Stimulated activated CD8-positive, alpha-beta memory T cell treated with anti-CD3 and anti-CD28 coated beads, Interleukin-4, amount 100 ng/mL, for 1 hour (primary cell): ENCODE measurements at regions not wholly inside any gene's neighbourhood (a gene's known extent, or its start where the extent isn't known, plus 50 kb on each side); places are given as distances from the start of the nearest gene placed in this dataset.
"Not testable (repeated sequence)": the region's sequence is repeated elsewhere in the genome, so short reads cannot be mapped to it uniquely, and the experiment has no call there.

Source experiments
- DNase-seq, 2 donors: peaks; one replicate each; pipeline ENCODE4 v3.0.0-alpha.2; 2020; ENCODE audit warnings: low read depth in 2 of 2, low spot score in 1 of 2

GRCh38 chr2:238502088-238502810 lies 75.5 kb downstream of the ASB1 start:
- no peak for DNase-seq

DNA sequence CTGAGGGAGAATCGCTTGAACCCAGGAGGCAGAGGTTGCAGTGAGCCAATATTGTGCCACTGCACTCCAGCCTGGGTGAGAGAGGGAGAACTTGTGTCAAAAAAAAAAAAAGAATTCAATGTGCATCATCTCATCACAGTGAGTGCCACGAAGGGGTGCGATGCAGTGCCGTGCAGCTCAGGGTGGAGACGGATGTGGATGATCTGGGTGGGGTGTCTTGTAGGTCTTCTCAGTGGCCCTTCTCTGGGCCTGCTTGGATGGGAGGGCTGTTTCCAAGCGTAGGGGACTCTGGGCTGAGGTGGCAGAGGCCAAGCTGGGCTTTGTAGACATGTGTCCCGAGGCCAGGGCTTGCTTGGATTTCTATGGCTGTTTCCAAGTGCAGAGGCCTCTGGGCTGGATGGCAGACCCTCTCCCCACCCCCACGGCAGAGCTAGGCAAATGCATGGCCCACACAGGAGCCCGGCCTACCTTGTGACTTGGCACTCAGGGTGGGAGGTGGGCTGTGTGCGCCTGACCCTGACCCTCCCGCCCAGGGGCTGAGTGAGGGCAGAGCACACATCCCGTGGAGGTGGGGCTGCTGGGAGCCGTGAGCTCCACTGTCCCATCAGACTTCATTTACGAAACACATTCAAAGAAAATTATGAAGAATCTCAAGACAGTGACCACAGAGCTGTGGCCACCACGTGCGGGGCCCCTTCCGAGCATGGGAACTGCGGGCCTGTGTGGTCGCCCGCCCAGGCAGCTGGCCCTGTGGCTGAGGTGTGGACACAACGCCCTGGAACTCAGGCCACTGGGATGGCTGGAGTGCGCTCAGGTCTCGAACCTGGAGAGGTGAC lies 76.4 kb downstream of the ASB1 start:
- DNase-seq, result no peak

DNA sequence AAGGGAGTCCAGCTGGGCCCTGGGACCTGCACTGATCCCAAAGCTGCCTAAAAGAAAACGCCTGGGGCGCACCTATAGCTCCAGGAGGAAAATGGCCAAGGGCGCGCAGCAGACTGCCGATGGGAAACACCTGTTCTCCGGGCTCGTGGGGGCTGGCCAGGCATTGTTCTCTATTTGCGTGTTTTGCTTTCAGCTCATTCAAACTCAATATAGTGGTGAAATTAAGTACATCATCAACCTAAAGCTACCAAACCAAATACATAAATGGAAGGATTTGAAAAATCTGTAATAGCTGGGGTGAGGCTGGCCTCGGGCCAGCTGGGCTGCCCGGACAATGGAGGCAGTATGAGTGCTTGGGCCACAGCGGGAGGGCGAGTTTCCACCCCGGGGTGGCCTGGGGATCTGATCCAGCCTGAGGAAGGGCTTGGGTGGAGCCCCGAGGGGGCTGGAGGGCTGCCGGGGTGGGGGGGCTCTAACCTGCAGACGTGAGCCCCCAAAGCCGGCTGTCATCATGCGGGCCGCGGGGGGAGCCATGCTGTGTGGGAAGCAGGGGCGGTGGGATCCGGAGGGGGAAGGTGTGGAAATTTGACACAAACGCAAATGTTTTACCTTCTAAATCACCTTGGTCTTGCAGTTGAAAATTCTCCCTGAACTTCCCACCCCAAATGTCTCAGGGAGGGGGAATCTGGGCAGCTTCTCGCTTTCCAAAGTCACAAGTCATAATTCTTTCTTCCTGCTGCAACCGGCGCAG lies 77.6 kb downstream of the ASB1 start:
- DNase-seq, result no peak

DNA sequence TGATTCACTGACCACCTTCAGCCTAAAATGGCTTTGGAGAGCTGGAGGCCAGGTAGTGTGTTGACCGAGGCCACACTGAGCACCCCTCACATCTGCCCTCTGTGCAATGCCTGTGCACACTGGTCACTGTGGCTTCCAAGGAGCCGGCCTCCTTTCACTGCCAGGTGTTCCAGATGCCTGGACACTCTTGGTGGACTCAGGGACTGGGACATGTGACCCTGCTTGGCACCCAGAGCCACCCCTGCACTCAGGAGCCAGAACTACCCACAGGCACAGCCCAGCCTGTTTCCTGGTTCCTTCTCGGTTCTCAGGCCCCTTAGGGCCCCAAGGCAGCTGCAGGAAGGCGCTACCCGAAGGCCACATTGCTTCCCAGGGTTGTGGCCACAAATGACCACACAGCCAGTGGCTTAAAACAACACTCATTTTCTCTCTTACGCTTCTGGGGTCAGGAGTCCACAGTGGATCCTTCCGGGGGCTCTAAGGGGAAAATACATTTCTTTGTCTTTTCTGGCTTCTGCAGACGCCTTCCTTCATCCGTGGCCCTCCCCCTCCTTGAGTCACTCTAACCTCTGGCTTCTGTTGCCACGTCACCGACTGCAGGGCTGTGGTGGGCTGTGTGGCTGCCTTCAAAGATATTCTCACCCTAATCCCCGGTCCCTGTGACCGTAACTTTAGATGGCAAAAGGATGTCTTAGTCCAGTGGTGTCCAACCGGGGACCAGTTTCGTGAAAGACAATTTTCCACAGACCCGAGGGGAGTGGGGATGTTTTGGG lies 78.6 kb downstream of the ASB1 start:
- DNase-seq, result no peak

DNA sequence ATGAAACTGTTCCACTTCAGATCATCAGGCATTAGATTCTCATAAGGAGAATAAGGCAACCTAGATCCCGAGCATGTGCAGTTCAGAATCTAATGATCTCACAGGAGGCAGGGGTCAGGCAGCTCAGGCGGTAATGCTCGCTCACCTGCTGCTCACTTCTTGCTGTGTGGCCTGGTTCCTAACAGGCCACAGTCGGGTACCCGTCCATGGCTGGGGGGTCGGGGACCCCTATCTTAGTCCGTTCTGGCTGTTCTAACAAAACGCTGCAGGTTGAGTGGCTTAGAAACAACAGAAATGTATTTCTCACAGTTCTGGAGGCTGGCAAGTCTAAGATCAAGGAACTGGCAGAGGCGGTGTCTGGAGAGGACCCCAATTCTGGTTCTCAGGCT lies 79.2 kb downstream of the ASB1 start:
- DNase-seq, result no peak

GRCh38 chr2:238506371-238507068 lies 79.8 kb downstream of the ASB1 start:
- no peak for DNase-seq

- DNase-seq, result no peak
Observed at GRCh38 chr2:238507836-238508235, 81.1 kb downstream of the ASB1 start.

- DNase-seq, result no peak
Observed at GRCh38 chr2:238509151-238509835, 82.6 kb downstream of the ASB1 start.

- DNase-seq, result no peak
Observed at GRCh38 chr2:238509903-238510302, 83.2 kb downstream of the ASB1 start.

DNA sequence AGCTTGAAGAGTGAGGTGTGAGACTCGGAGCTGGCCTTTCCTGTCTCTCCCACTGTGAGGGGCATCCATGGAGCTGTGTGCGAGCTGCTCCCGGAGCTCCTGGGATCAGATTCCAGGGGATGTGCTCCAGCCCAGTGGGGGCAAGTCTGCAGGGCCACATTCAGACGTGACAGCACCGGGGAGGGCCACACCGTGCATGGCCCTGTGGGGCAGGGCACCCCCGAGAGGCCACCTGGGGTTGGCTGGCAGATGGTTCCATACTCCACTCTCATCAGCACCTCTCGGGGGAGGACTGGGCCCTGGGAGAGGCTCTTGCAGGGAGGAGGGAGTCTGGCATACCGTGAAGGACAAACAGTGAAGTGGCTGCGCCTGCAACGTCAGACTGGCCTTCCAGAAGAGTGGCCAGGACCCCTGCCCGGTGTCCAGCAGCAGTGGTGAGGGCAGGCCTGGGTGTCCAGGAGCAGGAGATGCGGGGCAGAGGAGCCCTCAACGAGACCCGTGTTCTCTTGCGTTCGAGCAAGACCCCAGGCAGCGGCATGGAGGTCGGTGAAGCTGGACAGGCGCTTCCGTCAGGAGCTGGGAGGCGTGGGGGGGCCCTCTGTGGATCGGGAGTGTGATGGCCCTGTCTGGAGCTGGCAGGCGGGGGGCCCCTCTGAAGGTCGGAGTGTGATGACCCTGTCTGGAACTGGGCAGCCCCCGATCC lies 84.3 kb downstream of the ASB1 start:
- DNase-seq, result no peak

GRCh38 chr2:238511614-238511950 lies 84.9 kb downstream of the ASB1 start:
- DNase-seq, result no peak

DNA sequence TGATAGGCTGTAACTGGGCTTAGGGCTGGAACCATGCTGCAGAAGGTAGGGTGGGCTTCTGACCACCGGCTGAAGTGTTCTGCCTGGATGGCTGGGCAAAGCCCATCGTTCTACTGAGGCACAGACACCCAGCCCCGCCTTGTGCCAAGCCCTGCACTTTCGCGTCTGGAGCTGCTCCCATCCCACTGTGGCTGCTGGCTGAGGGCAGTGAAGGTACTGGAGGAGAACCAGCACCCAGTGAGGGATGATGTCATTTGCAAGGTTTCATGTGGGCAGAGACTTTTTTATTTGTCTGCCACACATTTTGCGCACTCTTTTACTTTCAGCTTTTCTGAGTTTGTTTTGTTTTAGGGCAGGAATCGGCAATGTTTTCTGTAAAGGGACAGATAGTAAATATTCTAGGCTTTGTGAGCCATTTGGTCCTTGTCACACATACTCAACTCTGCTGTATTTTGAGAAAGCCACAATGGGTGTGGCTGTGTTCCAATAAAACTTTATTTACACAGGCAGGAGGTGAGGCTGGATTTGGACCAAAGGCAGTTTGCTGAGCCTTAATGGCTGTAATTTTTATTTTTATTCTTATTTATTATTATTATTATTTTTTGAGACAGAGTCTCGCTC lies 85.6 kb downstream of the ASB1 start:
- DNase-seq, result no peak

DNA sequence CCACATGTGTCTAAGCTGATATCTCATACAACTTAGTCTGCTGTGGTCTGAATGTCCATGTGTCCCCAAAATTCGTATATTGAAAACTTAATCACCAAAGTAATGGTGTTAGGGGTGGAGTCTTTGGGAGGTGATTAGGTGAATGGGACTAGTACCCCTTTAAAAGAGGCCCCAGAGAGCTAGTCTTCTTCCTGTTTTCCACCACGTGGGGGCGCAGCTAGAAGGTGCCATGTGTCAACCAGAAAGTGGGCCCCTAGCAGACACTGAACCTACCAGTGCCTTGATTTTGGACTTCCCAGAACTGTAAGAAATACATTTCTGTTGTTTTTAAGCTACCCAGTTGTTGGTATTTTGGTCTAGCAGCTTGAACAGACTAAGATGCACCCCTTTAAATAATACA lies 86.6 kb downstream of the ASB1 start:
- no peak for DNase-seq

DNA sequence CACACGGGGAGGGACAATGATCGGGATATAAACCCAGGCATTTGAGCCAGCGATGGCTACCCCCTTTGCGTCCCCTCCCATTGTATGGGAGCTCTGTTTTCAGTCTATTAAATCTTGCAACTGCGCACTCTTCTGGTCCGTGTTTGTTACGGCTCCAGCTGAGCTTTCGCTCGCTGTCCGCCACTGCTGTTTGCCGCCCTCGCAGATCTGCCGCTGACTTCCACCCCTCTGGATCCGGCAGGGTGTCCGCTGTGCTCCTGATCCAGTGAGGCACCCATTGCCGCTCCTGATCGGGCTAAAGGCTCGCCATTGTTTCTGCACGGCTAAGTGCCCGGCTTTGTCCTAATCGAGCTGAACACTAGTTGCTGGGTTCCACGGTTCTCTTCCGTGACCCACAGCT lies 87.3 kb downstream of the ASB1 start:
- DNase-seq, result not testable (repeated sequence)

DNA sequence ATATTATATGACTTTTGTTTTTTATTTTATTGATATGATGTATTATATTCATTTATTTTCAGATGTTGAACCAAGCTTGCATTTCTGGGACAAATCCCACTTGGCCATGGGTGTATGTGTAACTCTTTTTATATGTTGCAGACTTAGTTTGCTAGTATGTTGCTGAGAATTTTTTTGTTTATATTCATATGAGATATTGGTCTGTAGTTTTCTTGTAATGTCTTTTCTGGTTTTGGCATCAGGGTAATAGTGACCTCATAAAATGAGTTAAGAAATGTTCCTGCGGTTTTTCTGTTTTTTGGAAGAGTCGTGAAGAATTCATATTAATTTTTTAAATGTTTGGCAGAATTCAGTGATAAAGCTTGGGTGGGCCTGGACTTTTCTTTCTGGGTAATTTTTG lies 88.7 kb downstream of the ASB1 start:
- DNase-seq, result no peak

GRCh38 chr2:238517209-238517608 lies 90.5 kb downstream of the ASB1 start:
- DNase-seq, result no peak

GRCh38 chr2:238518172-238518820 lies 91.6 kb downstream of the ASB1 start:
- no peak for DNase-seq

DNA sequence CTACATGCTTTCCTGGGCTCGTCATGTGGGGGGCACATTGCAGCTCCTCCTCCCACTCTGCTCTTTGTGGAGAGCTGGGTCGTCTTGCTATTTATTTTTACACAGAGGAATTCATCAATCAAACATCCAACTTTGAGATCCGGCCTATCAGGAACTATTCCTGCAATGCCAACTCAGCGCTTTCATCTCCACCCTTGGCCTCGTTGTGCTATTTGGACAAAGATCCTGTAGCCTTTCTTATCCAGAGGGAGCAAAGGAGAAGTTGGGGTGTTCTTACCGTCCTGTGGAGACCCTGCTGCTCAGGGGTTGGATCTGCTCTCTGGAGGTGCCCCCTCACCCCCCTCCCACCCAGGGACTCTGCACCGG lies 92.1 kb downstream of the ASB1 start:
- no peak for DNase-seq
